ENCODE measurements at regions not wholly inside any gene's neighbourhood (a gene's known extent, or its start where the extent isn't known, plus 50 kb on each side); places are given as distances from the start of the nearest gene placed in this dataset.

GRCh38 chr21:26679284-26679683, 106.2 kb upstream of the CYYR1 start:
- WGBS, 5 donors = 74 to 87% (median 83%) methylated on average over 3 of the region's 3 CpGs
- intact Hi-C loops (cut with DNase I; ENCODE audit: low total_unique reads) = no loop called here

GRCh38 chr21:26674323-26674722, 101.2 kb upstream of the CYYR1 start:
- H3K4me1 ChIP-seq = no peaks in the 10 kb centered on the region
- intact Hi-C loops (cut with DNase I; ENCODE audit: low total_unique reads) = no loop called here
- TF ChIP-seq CTCF (IDR thresholded peaks at IDR 0.05) = no peak
- no peak for DNase-seq
- no peak overlapping the region for H3K4me3 ChIP-seq
- 57 to 79% (median 65%) methylated on average over 5 of the region's 5 CpGs for WGBS, 5 donors
- no peaks in the 10 kb centered on the region for H3K9me3 ChIP-seq
- H3K27ac ChIP-seq = no peak overlapping the region
- H3K27me3 ChIP-seq = no peaks in the 10 kb centered on the region
- H3K36me3 ChIP-seq = no peaks in the 10 kb centered on the region

More at GRCh38 chr21:26679284-26679683, 106.2 kb upstream of the CYYR1 start:
- Histone ChIP-seq H3K27ac (no peak overlapping the region), H3K4me3 (no peak overlapping the region), H3K36me3 (no peaks in the 10 kb centered on the region), H3K9me3 (no peaks in the 10 kb centered on the region), H3K27me3 (no peaks in the 10 kb centered on the region), H3K4me1 (no peaks in the 10 kb centered on the region)
- DNase-seq = no peak
- TF ChIP-seq POLR2A (IDR thresholded peaks at IDR 0.05) (no peak), CTCF (IDR thresholded peaks at IDR 0.05) (no peak), POLR2AphosphoS5 (IDR thresholded peaks at IDR 0.05) (no peak), EP300 (IDR thresholded peaks at IDR 0.05) (no peak)

GRCh38 chr21:26669215-26669764, 96.2 kb upstream of the CYYR1 start:
- Histone ChIP-seq H3K9me3 (peaks cover 0 to 11% (median 5%) of the 10 kb centered on the region in 4 donors), H3K27me3 (no peaks in the 10 kb centered on the region), H3K27ac (no peak overlapping the region), H3K36me3 (no peaks in the 10 kb centered on the region), H3K4me3 (no peak overlapping the region), H3K4me1 (no peaks in the 10 kb centered on the region)
- DNase-seq = no peak
- 87 to 95% (median 94%) methylated on average over 4 of the region's 4 CpGs for WGBS, 5 donors
- intact Hi-C loops (cut with DNase I; ENCODE audit: low total_unique reads) = no loop called here
- no peak for TF ChIP-seq EP300 (IDR thresholded peaks at IDR 0.05)

GRCh38 chr21:26659757-26660156, 86.7 kb upstream of the CYYR1 start:
- 82 to 93% (median 88%) methylated on average over 4 of the region's 4 CpGs for WGBS, 5 donors

More at GRCh38 chr21:26659757-26660156, 86.7 kb upstream of the CYYR1 start:
- Histone ChIP-seq H3K36me3 (no peaks in the 10 kb centered on the region), H3K27ac (no peak overlapping the region), H3K4me3 (no peak overlapping the region), H3K4me1 (no peaks in the 10 kb centered on the region), H3K9me3 (peaks cover 0 to 8% (median 3%) of the 10 kb centered on the region in 4 donors), H3K27me3 (no peaks in the 10 kb centered on the region)
- intact Hi-C loops (cut with DNase I; ENCODE audit: low total_unique reads) = no loop called here
- DNase-seq = no peak
- no peak for TF ChIP-seq POLR2AphosphoS5 (IDR thresholded peaks at IDR 0.05)
- TF ChIP-seq POLR2A (IDR thresholded peaks at IDR 0.05) = no peak
- no peak for TF ChIP-seq EP300 (IDR thresholded peaks at IDR 0.05)
- no peak for TF ChIP-seq CTCF (IDR thresholded peaks at IDR 0.05)

Data from stomach (tissue), 8 donors.